GM18870 (cell line): ENCODE measurements at regions not wholly inside any gene's neighbourhood (a gene's known extent, or its start where the extent isn't known, plus 50 kb on each side); places are given as distances from the start of the nearest gene placed in this dataset.
"Not testable (repeated sequence)": the region's sequence is repeated elsewhere in the genome, so short reads cannot be mapped to it uniquely, and the experiment has no call there.

Experiments
- ATAC-seq: cut with Tn5 transposase; IDR thresholded peaks from one replicate; pipeline ENCODE4 v1.9.1; 2021; ENCODE audit warnings: moderate library complexity; ENCODE audit not compliant: unreplicated experiment

- no peak for ATAC-seq
Observed at GRCh38 chr2:41033127-41033526, 581.2 kb upstream of the SLC8A1 start.

GRCh38 chr2:41038408-41038807, 586.5 kb upstream of the SLC8A1 start:
- ATAC-seq, result no peak

GRCh38 chr2:41039750-41040149, 587.9 kb upstream of the SLC8A1 start:
- not testable (repeated sequence) for ATAC-seq

DNA sequence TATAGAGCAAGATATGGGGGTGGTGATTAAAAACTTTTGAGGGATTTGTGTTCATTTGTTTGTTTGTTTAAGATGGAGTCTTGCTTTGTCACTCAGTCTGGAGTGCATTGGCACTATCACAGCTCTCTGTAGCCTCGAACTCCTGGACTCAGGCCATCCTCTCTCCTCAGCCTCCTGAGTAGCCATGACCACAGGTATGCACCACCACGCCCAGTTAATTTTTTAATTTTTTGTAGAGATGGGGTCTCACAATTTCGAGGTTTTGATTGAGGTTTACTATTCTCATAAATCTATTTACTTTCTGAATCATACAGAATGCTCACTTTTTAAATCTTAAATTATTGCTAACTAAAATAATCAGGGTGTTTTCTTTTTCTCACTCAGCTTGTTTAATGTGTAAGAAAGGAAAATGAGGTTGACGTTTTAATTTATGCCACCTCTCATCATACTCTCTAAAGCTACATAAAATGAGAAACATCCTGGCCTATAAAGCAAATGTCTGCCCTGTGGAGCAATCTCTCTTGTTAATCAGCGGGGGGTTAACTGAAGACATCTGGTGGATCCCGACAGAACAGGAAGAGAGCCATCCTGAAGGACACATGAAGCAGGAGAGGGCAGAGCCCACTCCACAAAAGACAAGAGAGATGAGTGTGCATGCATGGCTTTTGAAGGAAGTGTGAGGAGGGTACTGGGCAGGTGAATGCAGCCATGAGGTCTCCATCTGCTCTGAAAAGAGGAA, 589.1 kb upstream of the SLC8A1 start:
- ATAC-seq, result no peak

DNA sequence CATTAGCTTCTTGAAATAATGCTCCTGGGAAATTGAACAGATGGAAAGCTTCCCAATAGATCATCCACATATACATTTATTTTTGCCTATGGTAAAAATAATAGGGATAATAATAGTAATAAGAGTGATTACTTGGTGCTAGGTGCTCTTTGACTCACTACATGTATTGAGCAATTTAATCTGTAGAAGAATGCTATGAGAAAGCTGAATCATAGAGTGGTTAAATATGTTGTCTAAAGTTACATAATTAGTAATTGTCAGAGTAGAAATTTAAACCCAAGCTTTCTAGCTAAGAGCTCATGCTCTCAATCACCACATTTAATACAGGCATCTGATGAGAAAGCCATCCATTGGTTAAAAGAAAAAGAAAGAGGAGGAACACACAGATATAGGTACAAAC, 590.5 kb upstream of the SLC8A1 start:
- ATAC-seq, result no peak

DNA sequence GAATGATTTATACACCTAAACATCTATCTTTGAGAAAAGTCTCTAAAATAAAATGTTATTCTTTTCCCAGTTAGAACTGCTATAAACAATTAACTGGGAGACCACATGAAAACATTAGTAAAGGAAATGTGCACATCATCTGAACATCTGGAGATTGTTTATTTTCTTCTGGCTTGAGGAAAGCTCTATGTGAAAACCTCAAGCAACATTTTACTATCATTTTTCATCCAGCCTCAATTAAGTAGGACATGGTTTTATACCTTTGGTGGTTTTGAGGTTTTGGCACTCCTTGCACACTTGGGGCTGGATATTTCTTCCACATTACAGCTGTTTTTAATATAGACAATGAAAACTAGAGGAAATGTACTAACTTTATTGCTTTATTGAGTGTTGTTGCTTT, 609.5 kb upstream of the SLC8A1 start:
- ATAC-seq, result no peak

DNA sequence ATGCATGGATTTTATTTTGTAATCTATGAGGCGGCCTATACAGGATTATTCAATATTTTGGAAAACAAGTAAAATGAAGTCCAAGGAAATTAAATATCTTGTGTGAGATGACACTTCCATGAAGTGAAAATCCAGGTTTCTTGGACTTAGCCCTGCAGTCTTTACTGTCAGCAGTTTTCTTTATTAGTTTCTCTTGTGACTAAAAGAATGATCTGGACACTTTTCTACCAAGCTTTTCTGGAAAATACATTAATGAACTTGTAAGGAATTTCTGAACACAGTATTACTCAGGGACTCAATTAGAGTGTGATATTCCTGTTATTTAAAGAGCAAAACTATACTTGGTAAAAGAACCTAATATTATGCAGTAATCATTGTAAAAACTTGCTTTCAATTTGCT, 610.4 kb upstream of the SLC8A1 start:
- no peak for ATAC-seq

- no peak for ATAC-seq
Observed at GRCh38 chr2:41066168-41066567, 614.3 kb upstream of the SLC8A1 start.

GRCh38 chr2:41068740-41069139, 616.9 kb upstream of the SLC8A1 start:
- ATAC-seq, result no peak

- ATAC-seq, result no peak
Observed at GRCh38 chr2:41078341-41078740, 626.5 kb upstream of the SLC8A1 start.

- ATAC-seq, result no peak
Observed at GRCh38 chr2:41079011-41079410, 627.1 kb upstream of the SLC8A1 start.

DNA sequence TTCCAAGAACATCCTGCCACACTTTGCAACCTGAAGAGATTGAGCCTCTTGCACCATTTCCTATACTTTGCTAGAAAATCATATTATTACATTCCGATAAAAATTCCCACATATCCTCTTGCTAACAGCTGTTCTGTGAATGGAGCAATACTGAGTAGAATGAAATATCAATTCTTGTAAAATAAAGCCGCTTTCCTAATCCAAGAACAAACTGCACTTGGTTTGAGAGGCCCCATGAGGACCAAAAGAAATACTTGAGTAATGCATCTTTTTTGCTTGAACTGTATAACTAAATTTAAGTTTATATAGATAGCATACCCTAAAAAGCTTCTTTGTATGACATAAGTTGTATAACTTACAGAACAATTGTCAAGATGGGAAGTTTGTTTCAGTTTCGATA, 632.4 kb upstream of the SLC8A1 start:
- no peak for ATAC-seq

DNA sequence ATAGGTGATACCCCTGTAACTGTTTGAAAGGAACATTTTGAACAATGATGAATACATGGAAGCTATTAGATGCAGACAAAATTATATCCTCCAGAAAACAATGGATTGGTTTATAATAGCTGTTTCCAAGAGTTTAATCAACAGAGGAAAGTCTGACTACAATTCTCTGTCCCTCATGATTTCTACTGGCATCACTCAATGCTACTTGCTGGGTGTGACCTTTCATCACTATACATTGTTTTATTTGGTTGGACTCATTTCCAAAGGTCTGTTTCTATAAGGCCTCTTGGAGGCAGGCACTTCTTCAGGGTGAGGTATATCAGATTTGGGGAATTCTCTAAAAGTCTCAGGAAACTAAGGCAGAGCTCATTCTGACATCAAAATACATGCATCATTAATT, 636.1 kb upstream of the SLC8A1 start:
- ATAC-seq, result no peak

- ATAC-seq, result no peak
Observed at GRCh38 chr2:41101281-41101680, 649.4 kb upstream of the SLC8A1 start.

GRCh38 chr2:41109744-41110143, 657.9 kb upstream of the SLC8A1 start:
- ATAC-seq, result no peak

DNA sequence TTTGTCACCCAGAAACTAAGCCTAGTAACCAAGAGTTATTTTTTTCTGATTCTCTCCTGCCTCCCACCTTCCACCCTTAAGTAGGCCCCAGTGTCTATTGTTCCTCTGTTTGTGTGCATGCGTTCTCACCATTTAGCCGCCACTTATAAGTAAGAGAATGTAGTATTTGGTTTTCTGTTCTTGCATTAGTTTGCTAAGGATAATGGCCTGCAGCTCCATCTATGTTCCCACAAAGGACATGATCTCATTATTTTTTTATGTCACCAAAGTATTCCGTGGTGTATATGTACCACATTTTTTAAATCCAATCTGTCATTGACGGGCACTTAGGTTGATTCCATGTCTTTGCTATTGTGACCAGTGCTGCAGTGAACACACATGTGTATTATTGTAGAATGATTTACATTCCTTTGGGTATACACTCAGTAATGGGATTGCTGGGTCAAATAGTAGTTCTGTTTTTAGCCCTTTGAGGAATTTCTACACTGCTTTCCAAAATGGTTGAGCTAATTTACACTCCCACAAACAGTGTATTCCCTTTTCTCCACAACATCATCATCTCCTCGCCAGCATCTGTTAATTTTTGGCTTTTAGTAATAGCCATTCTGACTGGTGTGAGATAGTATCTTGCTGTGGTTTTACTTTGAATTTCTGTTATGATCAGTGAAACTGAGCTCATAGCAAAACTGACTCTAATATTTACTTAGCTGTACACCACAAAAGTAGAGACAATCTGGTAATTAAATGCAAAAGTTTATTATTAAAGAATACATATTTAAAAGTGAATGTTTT, 660.1 kb upstream of the SLC8A1 start:
- no peak for ATAC-seq

GRCh38 chr2:41116106-41116797, 664.4 kb upstream of the SLC8A1 start:
- no peak for ATAC-seq

GRCh38 chr2:41119489-41119888, 667.6 kb upstream of the SLC8A1 start:
- ATAC-seq, result no peak

- no peak for ATAC-seq
Observed at GRCh38 chr2:41123341-41123740, 671.5 kb upstream of the SLC8A1 start.

DNA sequence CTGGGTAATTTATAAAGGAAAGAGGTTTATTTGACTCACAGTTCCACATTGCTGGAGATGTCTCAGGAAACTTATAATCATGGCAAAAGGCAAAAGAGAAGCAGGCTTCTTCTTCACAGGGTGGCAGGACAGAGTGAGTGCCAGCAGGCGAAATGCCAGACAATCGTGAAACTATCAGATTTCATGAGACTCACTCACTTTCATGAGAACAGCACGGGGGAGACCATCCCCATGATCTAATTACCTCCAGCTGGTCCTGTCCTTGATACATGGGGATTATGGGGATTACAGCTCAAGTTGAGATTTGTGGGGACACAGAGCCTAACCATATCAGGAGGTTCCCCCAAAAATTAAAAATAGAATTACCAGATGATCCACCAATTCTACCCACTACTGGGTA, 675.5 kb upstream of the SLC8A1 start:
- no peak for ATAC-seq

DNA sequence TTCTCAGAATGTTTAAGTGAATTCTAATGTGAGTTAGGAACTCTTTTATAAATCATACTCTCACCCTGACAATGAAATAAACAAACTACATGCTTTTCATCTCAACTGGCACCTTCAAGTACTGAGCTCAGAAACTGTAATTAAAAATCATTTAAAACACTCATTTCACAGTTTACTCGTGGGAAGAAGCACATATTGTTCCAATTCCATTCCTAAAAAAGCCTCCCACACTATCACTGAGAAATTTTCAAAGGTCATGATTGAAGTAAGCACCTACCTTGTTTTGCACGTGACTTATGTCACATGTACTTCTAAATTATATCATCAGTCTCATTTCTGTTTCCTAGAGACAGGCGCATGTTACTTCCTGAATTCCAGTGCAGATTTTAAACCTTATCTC, 678.1 kb upstream of the SLC8A1 start:
- ATAC-seq, result no peak

DNA sequence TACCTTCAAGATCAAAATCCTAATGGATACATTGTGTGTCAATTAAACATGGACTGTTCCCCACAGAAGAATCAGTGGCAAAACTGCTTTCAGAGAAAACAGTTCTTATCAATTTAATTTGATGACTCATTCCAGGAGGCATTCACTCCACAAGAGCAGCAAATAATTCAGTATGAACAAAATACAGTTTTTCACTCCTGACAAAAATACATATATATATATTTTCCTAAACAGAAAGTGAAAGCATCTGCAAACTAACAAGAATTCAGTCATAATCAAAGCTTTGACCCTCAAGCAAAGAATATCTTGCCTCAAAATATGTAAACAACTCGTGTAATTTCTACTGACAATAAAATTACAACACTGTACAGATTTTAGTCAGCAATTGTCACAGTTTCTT, 685.1 kb upstream of the SLC8A1 start:
- no peak for ATAC-seq
